Keratinocyte (primary cell): ENCODE measurements at regions not wholly inside any gene's neighbourhood (a gene's known extent, or its start where the extent isn't known, plus 50 kb on each side); places are given as distances from the start of the nearest gene placed in this dataset.

ENCODE experiments used
- DNase-seq: peaks from one replicate; pipeline ENCODE4 v3.0.0-alpha.2; 2011; ENCODE audit warnings: low read depth, missing footprints, low spot score
- FAIRE-seq: peaks from 2 replicates; lab custom pipeline; 2011; peaks lifted over from hg19 to GRCh38; lab: Jason Lieb, UNC
- H2AFZ ChIP-seq: 2 replicates; pipeline ENCODE4 v1.6.0; 2012; ENCODE audit warnings: low read length, control low read depth, inconsistent platforms; ENCODE audit not compliant: control insufficient read depth
- H3K27ac ChIP-seq: 2 replicates; pipeline ENCODE4 v1.5.1; 2011; ENCODE audit warnings: low read length; ENCODE audit not compliant: control insufficient read depth, insufficient read depth
- H3K27me3 ChIP-seq: 3 replicates; pipeline ENCODE4 v1.6.0; 2011; ENCODE audit warnings: low read length; ENCODE audit not compliant: control insufficient read depth, insufficient read depth; ENCODE audit errors: extremely low read depth
- H3K36me3 ChIP-seq, 2 experiments: 2 replicates in 1 of 2; 3 replicates in 1 of 2; pipeline ENCODE4 v1.5.1; 2011; ENCODE audit warnings: low read length in 2 of 2, mild to moderate bottlenecking in 1 of 2; ENCODE audit not compliant: control insufficient read depth in 2 of 2, insufficient read depth in 2 of 2; ENCODE audit errors: extremely low read depth in 1 of 2
- H3K4me1 ChIP-seq: 3 replicates; pipeline ENCODE4 v1.5.1; 2011; ENCODE audit warnings: low read length; ENCODE audit not compliant: control insufficient read depth, insufficient read depth; ENCODE audit errors: extremely low read depth
- H3K4me2 ChIP-seq: 3 replicates; pipeline ENCODE4 v1.6.0; 2011; ENCODE audit warnings: low read depth, low read length; ENCODE audit not compliant: control insufficient read depth, insufficient read depth; ENCODE audit errors: extremely low read depth
- H3K4me3 ChIP-seq, 3 experiments: fragments of 200-600 bp in 1 of 3; sonication (generic) in 1 of 3; 2 replicates in 2 of 3; 3 replicates in 1 of 3; pipeline ENCODE4 v1.5.1; 2011 to 2016; ENCODE audit warnings: low read length in 3 of 3, mild to moderate bottlenecking in 3 of 3, control low read depth in 2 of 3, inconsistent platforms in 1 of 3, low read depth in 1 of 3, mixed read lengths in 1 of 3, mixed run types in 1 of 3, moderate library complexity in 1 of 3; ENCODE audit not compliant: control insufficient read depth in 2 of 3, insufficient read depth in 2 of 3; ENCODE audit errors: extremely low read depth in 1 of 3
- H3K79me2 ChIP-seq: 2 replicates; pipeline ENCODE4 v1.6.0; 2012; ENCODE audit warnings: low read length; ENCODE audit not compliant: control insufficient read depth, insufficient read depth
- H3K9ac ChIP-seq: 3 replicates; pipeline ENCODE4 v1.6.0; 2011; ENCODE audit warnings: low read length; ENCODE audit not compliant: control insufficient read depth, insufficient read depth; ENCODE audit errors: extremely low read depth
- H3K9me1 ChIP-seq: 3 replicates; pipeline ENCODE4 v1.6.0; 2011; ENCODE audit warnings: low read length; ENCODE audit not compliant: control insufficient read depth, insufficient read depth; ENCODE audit errors: extremely low read depth
- H3K9me3 ChIP-seq: 2 replicates; pipeline ENCODE4 v1.5.1; 2012; ENCODE audit warnings: low read depth, low read length; ENCODE audit not compliant: control insufficient read depth
- H4K20me1 ChIP-seq: 3 replicates; pipeline ENCODE4 v1.6.0; 2011; ENCODE audit warnings: low read length; ENCODE audit not compliant: control insufficient read depth, insufficient read depth; ENCODE audit errors: extremely low read depth
- CTCF ChIP-seq, 3 experiments: IDR thresholded peaks in 1 of 3; conservative IDR thresholded peaks in 1 of 3; optimal IDR thresholded peaks in 1 of 3; 2 replicates in 2 of 3; 3 replicates in 1 of 3; pipeline versions ENCODE3 to v1.5.1; 2011; ENCODE audit warnings: low read length in 3 of 3, mild to moderate bottlenecking in 3 of 3, moderate library complexity in 2 of 3, control low read depth in 1 of 3, inconsistent platforms in 1 of 3; ENCODE audit not compliant: insufficient read depth in 2 of 3; ENCODE audit errors: extremely low read depth in 1 of 3
- EZH2 ChIP-seq: IDR thresholded peaks from one replicate; pipeline ENCODE4 v1.6.1; 2012; ENCODE audit warnings: inconsistent platforms, mild to moderate bottlenecking, low read length, moderate library complexity
- dilution Hi-C: fragments of 300-500 bp; cut with MboI; formaldehyde crosslinking; loops from one replicate; pipeline ENCODE4 v1.7.0; 2020; ENCODE audit warnings: low sequenced_read_pairs; ENCODE audit not compliant: extremely low pct_ligation_motif_present

- H3K79me2 ChIP-seq = no peaks in the 10 kb centered on the region
- no peaks in the 10 kb centered on the region for H3K4me1 ChIP-seq
- no peaks in the 10 kb centered on the region for H3K36me3 ChIP-seq
- H4K20me1 ChIP-seq = no peaks in the 10 kb centered on the region
- H3K9me1 ChIP-seq = no peaks in the 10 kb centered on the region
- TF ChIP-seq CTCF (optimal IDR thresholded peaks at IDR 0.05 in 1 of 3, IDR thresholded peaks at IDR 0.05 in 1 of 3, conservative IDR thresholded peaks at IDR 0.05 in 1 of 3; ENCODE audit: extremely low read depth in 1 of 3, insufficient read depth in 2 of 3, low read length in 3 of 3) (no peak), EZH2 (no peak)
- H3K27me3 ChIP-seq = no peaks in the 10 kb centered on the region
- no peak overlapping the region for H2AFZ ChIP-seq
- DNase-seq = no peak
- no peak overlapping the region for H3K4me3 ChIP-seq
- H3K9ac ChIP-seq = no peak overlapping the region
- H3K9me3 ChIP-seq = no peaks in the 10 kb centered on the region
- FAIRE-seq = no peak
- dilution Hi-C loops = no loop called here
- H3K4me2 ChIP-seq = no peak overlapping the region
- H3K27ac ChIP-seq = no peak overlapping the region
These were observed 2110.3 kb downstream of the NCAM2 start for GRCh38 chr21:23108533-23108932.

GRCh38 chr21:23111070-23111600, 2112.9 kb downstream of the NCAM2 start:
- no peak for FAIRE-seq

More at GRCh38 chr21:23111070-23111600, 2112.9 kb downstream of the NCAM2 start:
- Histone ChIP-seq H3K36me3 (no peaks in the 10 kb centered on the region), H3K4me3 (no peak overlapping the region), H3K27ac (no peak overlapping the region), H3K79me2 (no peaks in the 10 kb centered on the region), H3K27me3 (no peaks in the 10 kb centered on the region), H3K4me1 (no peaks in the 10 kb centered on the region), H2AFZ (no peak overlapping the region), H3K9me3 (peaks cover 2% of the 10 kb centered on the region), H3K9ac (no peak overlapping the region), H4K20me1 (no peaks in the 10 kb centered on the region), H3K9me1 (no peaks in the 10 kb centered on the region), H3K4me2 (no peak overlapping the region)
- no peak for TF ChIP-seq CTCF (optimal IDR thresholded peaks at IDR 0.05 in 1 of 3, IDR thresholded peaks at IDR 0.05 in 1 of 3, conservative IDR thresholded peaks at IDR 0.05 in 1 of 3; ENCODE audit: extremely low read depth in 1 of 3, insufficient read depth in 2 of 3, low read length in 3 of 3)
- TF ChIP-seq EZH2 = no peak
- dilution Hi-C loops = no loop called here
- no peak for DNase-seq
